Smooth muscle cell (in vitro differentiated cells): ENCODE measurements at regions not wholly inside any gene's neighbourhood (a gene's known extent, or its start where the extent isn't known, plus 50 kb on each side); places are given as distances from the start of the nearest gene placed in this dataset.

Source experiments
- DNase-seq: peaks from one replicate; lab custom pipeline; 2025; ENCODE audit not compliant: unreplicated experiment; lab: John Stamatoyannopoulos, UW
- H2AFZ ChIP-seq: fragments of 200-600 bp; sonication (generic); 2 replicates; pipeline ENCODE4 v1.6.0; 2016; ENCODE audit warnings: antibody characterized with exemption, low read depth, mild to moderate bottlenecking
- H3F3A ChIP-seq: fragments of 200-600 bp; sonication (generic); 2 replicates; pipeline ENCODE4 v1.6.0; 2017; ENCODE audit warnings: antibody characterized with exemption, low read depth
- H3K27ac ChIP-seq: fragments of 200-600 bp; sonication (generic); 2 replicates; pipeline ENCODE4 v1.5.1; 2016; ENCODE audit warnings: low read depth, mild to moderate bottlenecking
- H3K27me3 ChIP-seq: fragments of 200-600 bp; sonication (generic); 2 replicates; pipeline ENCODE4 v1.6.1; 2016; ENCODE audit warnings: low read depth, mild to moderate bottlenecking
- H3K36me3 ChIP-seq: fragments of 200-600 bp; sonication (generic); 2 replicates; pipeline ENCODE4 v1.5.1; 2016; ENCODE audit warnings: low read depth
- H3K4me1 ChIP-seq: fragments of 200-600 bp; sonication (generic); 2 replicates; pipeline ENCODE4 v1.5.1; 2016; ENCODE audit warnings: low read depth
- H3K4me2 ChIP-seq: fragments of 200-600 bp; sonication (generic); 2 replicates; pipeline ENCODE4 v1.6.0; 2016; ENCODE audit warnings: mild to moderate bottlenecking
- H3K4me3 ChIP-seq: fragments of 200-600 bp; sonication (generic); 2 replicates; pipeline ENCODE4 v1.5.1; 2016; ENCODE audit warnings: mild to moderate bottlenecking
- H3K79me2 ChIP-seq: fragments of 200-600 bp; sonication (generic); 2 replicates; pipeline ENCODE4 v1.6.0; 2016; ENCODE audit warnings: low read depth, mild to moderate bottlenecking
- H3K9ac ChIP-seq: fragments of 200-600 bp; sonication (generic); 2 replicates; pipeline ENCODE4 v1.6.0; 2016; ENCODE audit warnings: low read depth
- H3K9me3 ChIP-seq: fragments of 200-600 bp; sonication (generic); replicated peaks from 2 replicates; pipeline ENCODE4 v1.5.1; 2016; ENCODE audit warnings: low read depth
- H4K20me1 ChIP-seq: fragments of 200-600 bp; sonication (generic); 2 replicates; pipeline ENCODE4 v1.6.0; 2016; ENCODE audit warnings: low read depth
- CTCF ChIP-seq: fragments of 200-600 bp; sonication (generic); IDR thresholded peaks from 2 replicates; pipeline ENCODE4 v1.5.1; 2017; ENCODE audit warnings: borderline replicate concordance, mild to moderate bottlenecking, antibody characterized with exemption; ENCODE audit not compliant: insufficient read depth, poor library complexity, severe bottlenecking
- WGBS: methylation state at CpG from one replicate; pipeline ENCODE4 v1.1.7; 2016; ENCODE audit warnings: low lambda C conversion rate; 5-methylcytosine and 5-hydroxymethylcytosine counted together

GRCh38 chr6:23034926-23035325, 465.6 kb downstream of the HDGFL1 start:
- no peak for DNase-seq
- whole genome bisulfite sequencing = 96% methylated on average over 2 of the region's 2 CpGs

GRCh38 chr6:23036406-23036983, 467.1 kb downstream of the HDGFL1 start:
- DNase-seq = no peak
- no peaks in the 10 kb centered on the region for H3K4me1 ChIP-seq
- H3K4me3 ChIP-seq = no peak overlapping the region
- WGBS = 57% methylated on average over 4 of the region's 4 CpGs
- no peaks in the 10 kb centered on the region for H3K79me2 ChIP-seq
- H3F3A ChIP-seq = no peaks in the 10 kb centered on the region
- TF ChIP-seq CTCF = no peak
- H3K9ac ChIP-seq = no peak overlapping the region
- no peak overlapping the region for H2AFZ ChIP-seq
- H4K20me1 ChIP-seq = no peaks in the 10 kb centered on the region
- no peak overlapping the region for H3K4me2 ChIP-seq
- no peaks in the 10 kb centered on the region for H3K9me3 ChIP-seq
- H3K36me3 ChIP-seq = no peaks in the 10 kb centered on the region
- H3K27me3 ChIP-seq = no peaks in the 10 kb centered on the region
- H3K27ac ChIP-seq = no peak overlapping the region

More at GRCh38 chr6:23034926-23035325, 465.6 kb downstream of the HDGFL1 start:
- no peak for TF ChIP-seq CTCF
- H3F3A ChIP-seq = no peaks in the 10 kb centered on the region
- H3K4me1 ChIP-seq = no peaks in the 10 kb centered on the region
- no peak overlapping the region for H3K9ac ChIP-seq
- no peaks in the 10 kb centered on the region for H3K9me3 ChIP-seq
- no peaks in the 10 kb centered on the region for H3K27me3 ChIP-seq
- no peaks in the 10 kb centered on the region for H4K20me1 ChIP-seq
- H3K4me3 ChIP-seq = no peak overlapping the region
- no peak overlapping the region for H2AFZ ChIP-seq
- H3K4me2 ChIP-seq = no peak overlapping the region
- H3K27ac ChIP-seq = no peak overlapping the region
- no peaks in the 10 kb centered on the region for H3K36me3 ChIP-seq
- H3K79me2 ChIP-seq = no peaks in the 10 kb centered on the region

GRCh38 chr6:23040899-23041298, 471.5 kb downstream of the HDGFL1 start:
- Histone ChIP-seq H3K27me3 (no peaks in the 10 kb centered on the region), H3K36me3 (no peaks in the 10 kb centered on the region), H3K4me3 (no peak overlapping the region), H3F3A (no peaks in the 10 kb centered on the region), H4K20me1 (no peaks in the 10 kb centered on the region), H3K4me1 (no peaks in the 10 kb centered on the region), H3K27ac (no peak overlapping the region), H3K9me3 (no peaks in the 10 kb centered on the region), H3K9ac (no peak overlapping the region), H2AFZ (no peak overlapping the region), H3K4me2 (no peak overlapping the region), H3K79me2 (no peaks in the 10 kb centered on the region)
- no peak for DNase-seq
- no peak for TF ChIP-seq CTCF
- WGBS = 80% methylated on average over 1 of the region's 1 CpG

- no peaks in the 10 kb centered on the region for H3K4me1 ChIP-seq
- no peak overlapping the region for H2AFZ ChIP-seq
- no peak overlapping the region for H3K4me2 ChIP-seq
- no peak overlapping the region for H3K9ac ChIP-seq
- no peaks in the 10 kb centered on the region for H3K27me3 ChIP-seq
- H3K79me2 ChIP-seq = no peaks in the 10 kb centered on the region
- H3K9me3 ChIP-seq = no peaks in the 10 kb centered on the region
- no peaks in the 10 kb centered on the region for H3K36me3 ChIP-seq
- no peak for TF ChIP-seq CTCF
- no peaks in the 10 kb centered on the region for H4K20me1 ChIP-seq
- DNase-seq = no peak
- H3K4me3 ChIP-seq = no peak overlapping the region
- H3F3A ChIP-seq = no peaks in the 10 kb centered on the region
- no peak overlapping the region for H3K27ac ChIP-seq
Observed at GRCh38 chr6:23045280-23045679, 475.9 kb downstream of the HDGFL1 start.
